Loucy (cell line): ENCODE measurements at regions not wholly inside any gene's neighbourhood (a gene's known extent, or its start where the extent isn't known, plus 50 kb on each side); places are given as distances from the start of the nearest gene placed in this dataset.

Experiments used
- H2AFZ ChIP-seq: fragments of 200-600 bp; sonication (generic); 2 replicates; pipeline ENCODE4 v1.6.0; 2016; ENCODE audit warnings: antibody characterized with exemption, mild to moderate bottlenecking, low read length, moderate library complexity
- H3F3A ChIP-seq: fragments of 200-600 bp; 2 replicates; pipeline ENCODE4 v1.6.0; 2016; ENCODE audit warnings: antibody characterized with exemption, low read depth, mild to moderate bottlenecking
- H3K27me3 ChIP-seq: fragments of 200-600 bp; sonication (generic); 2 replicates; pipeline ENCODE4 v1.6.1; 2014; ENCODE audit warnings: low read length, mild to moderate bottlenecking; ENCODE audit not compliant: insufficient read depth, poor library complexity, severe bottlenecking
- H3K36me3 ChIP-seq: fragments of 200-600 bp; sonication (generic); 2 replicates; pipeline ENCODE4 v1.6.1; 2016; ENCODE audit warnings: low read length; ENCODE audit not compliant: insufficient read depth
- H3K4me1 ChIP-seq: fragments of 200-600 bp; sonication (generic); 2 replicates; pipeline ENCODE4 v1.5.1; 2014; ENCODE audit warnings: low read length, mild to moderate bottlenecking; ENCODE audit not compliant: insufficient read depth, poor library complexity, severe bottlenecking
- H3K4me2 ChIP-seq: fragments of 200-600 bp; sonication (generic); 2 replicates; pipeline ENCODE4 v1.6.0; 2014; ENCODE audit warnings: antibody characterized with exemption, low read length, low read depth, mild to moderate bottlenecking; ENCODE audit not compliant: poor library complexity, severe bottlenecking
- H3K4me3 ChIP-seq: fragments of 200-600 bp; sonication (generic); 2 replicates; pipeline ENCODE4 v1.5.1; 2014; ENCODE audit warnings: low read length, mild to moderate bottlenecking, mixed read lengths; ENCODE audit not compliant: poor library complexity, severe bottlenecking
- H3K79me2 ChIP-seq: fragments of 200-600 bp; sonication (generic); 2 replicates; pipeline ENCODE4 v1.6.1; 2014; ENCODE audit warnings: low read length; ENCODE audit not compliant: insufficient read depth
- H3K9ac ChIP-seq: fragments of 200-600 bp; sonication (generic); 2 replicates; pipeline ENCODE4 v1.6.0; 2014; ENCODE audit warnings: mild to moderate bottlenecking, low read depth, low read length, moderate library complexity; ENCODE audit not compliant: poor library complexity, severe bottlenecking
- H3K9me2 ChIP-seq: fragments of 200-600 bp; sonication (generic); replicated peaks from 2 replicates; pipeline ENCODE4 v1.6.1; 2016; ENCODE audit warnings: low read depth, low read length, mixed read lengths
- H3K9me3 ChIP-seq: fragments of 200-600 bp; sonication (generic); 2 replicates; pipeline ENCODE4 v1.6.1; 2014; ENCODE audit warnings: mild to moderate bottlenecking, antibody characterized with exemption, low read length, low read depth; ENCODE audit not compliant: insufficient read depth
- H4K20me1 ChIP-seq: fragments of 200-600 bp; sonication (generic); 2 replicates; pipeline ENCODE4 v1.6.0; 2014; ENCODE audit warnings: antibody characterized with exemption, low read length, mild to moderate bottlenecking; ENCODE audit not compliant: insufficient read depth, poor library complexity, severe bottlenecking
- EZH2phosphoT487 ChIP-seq: fragments of 200-600 bp; IDR thresholded peaks from 2 replicates; pipeline ENCODE4 v1.6.1; 2018; ENCODE audit warnings: antibody characterized with exemption, mild to moderate bottlenecking, moderate library complexity, borderline replicate concordance
- TF ChIP-seq, protein P1 (sequence below): fragments of 200-600 bp; sonication (generic); conservative IDR thresholded peaks from 2 replicates; pipeline ENCODE4 v1.5.1; 2014; ENCODE audit warnings: mild to moderate bottlenecking, antibody characterized with exemption, low read length

DNA sequence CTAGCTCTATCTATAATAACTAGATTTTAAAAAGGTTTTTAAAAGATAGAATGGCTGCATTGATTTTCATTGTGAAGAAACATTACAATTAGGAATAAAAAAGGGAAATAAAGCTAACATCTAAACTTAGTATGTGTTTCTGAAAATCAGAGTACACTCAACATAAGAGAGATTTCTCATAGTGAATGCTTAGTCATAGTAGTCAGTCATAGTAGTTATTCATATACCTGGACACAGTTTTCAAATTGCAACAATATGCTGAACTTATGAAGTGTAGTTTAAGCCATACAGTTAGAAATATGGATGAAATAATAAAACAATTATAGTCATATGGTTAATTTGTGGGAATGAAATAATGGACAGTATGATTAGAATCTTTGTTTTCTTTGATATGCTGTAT lies 273.0 kb upstream of the CTNND2 start:
- Histone ChIP-seq H3K4me3 (no peak overlapping the region), H3K9me2 (no peaks in the 10 kb centered on the region), H3K4me2 (no peak overlapping the region), H3K9me3 (no peaks in the 10 kb centered on the region), H3K4me1 (no peaks in the 10 kb centered on the region), H3K27me3 (no peaks in the 10 kb centered on the region), H3K36me3 (no peaks in the 10 kb centered on the region), H2AFZ (no peak overlapping the region), H3K79me2 (no peaks in the 10 kb centered on the region), H3F3A (no peaks in the 10 kb centered on the region), H4K20me1 (no peaks in the 10 kb centered on the region), H3K9ac (no peak overlapping the region)
- TF ChIP-seq, protein P1, sequence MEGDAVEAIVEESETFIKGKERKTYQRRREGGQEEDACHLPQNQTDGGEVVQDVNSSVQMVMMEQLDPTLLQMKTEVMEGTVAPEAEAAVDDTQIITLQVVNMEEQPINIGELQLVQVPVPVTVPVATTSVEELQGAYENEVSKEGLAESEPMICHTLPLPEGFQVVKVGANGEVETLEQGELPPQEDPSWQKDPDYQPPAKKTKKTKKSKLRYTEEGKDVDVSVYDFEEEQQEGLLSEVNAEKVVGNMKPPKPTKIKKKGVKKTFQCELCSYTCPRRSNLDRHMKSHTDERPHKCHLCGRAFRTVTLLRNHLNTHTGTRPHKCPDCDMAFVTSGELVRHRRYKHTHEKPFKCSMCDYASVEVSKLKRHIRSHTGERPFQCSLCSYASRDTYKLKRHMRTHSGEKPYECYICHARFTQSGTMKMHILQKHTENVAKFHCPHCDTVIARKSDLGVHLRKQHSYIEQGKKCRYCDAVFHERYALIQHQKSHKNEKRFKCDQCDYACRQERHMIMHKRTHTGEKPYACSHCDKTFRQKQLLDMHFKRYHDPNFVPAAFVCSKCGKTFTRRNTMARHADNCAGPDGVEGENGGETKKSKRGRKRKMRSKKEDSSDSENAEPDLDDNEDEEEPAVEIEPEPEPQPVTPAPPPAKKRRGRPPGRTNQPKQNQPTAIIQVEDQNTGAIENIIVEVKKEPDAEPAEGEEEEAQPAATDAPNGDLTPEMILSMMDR, result no peak
- TF ChIP-seq EZH2phosphoT487, result no peak

DNA sequence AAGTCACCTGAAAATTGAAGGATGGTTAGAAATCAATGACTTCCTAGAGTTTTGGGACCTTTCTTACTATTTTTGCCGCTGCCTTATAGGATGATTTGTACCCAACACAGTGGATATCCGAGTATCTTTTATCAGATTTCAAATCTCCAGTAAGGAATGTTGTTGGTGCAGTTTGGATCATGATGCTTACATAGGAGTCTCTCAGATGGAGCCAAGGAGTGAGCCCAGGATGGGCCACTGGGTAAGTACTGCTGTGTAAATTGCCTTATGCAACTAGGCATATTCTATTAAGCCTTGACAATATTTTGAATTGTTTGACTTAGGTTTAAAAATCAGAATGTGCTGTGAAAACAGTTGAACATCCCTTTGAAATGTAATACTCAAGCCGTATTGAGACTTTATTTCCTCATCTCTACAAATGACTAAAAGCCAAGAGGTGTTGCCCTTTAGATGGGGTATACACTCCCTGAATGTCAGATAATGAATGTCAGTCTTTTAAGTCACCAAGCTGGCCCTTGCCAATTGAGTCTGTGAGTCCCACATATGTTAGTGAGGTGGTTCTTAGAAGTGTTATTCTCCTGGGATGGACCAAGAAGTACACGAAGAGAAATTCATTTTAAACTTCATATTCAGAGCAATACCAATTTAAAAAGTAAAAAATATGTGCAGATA lies 271.8 kb upstream of the CTNND2 start:
- TF ChIP-seq, protein P1, result no peak
- TF ChIP-seq EZH2phosphoT487, result no peak
- H3K4me1 ChIP-seq, result no peaks in the 10 kb centered on the region
- no peaks in the 10 kb centered on the region for H4K20me1 ChIP-seq
- no peak overlapping the region for H3K9ac ChIP-seq
- H3K79me2 ChIP-seq, result no peaks in the 10 kb centered on the region
- H3K27me3 ChIP-seq, result no peaks in the 10 kb centered on the region
- H3K4me2 ChIP-seq, result no peak overlapping the region
- no peaks in the 10 kb centered on the region for H3K9me3 ChIP-seq
- no peak overlapping the region for H2AFZ ChIP-seq
- no peak overlapping the region for H3K4me3 ChIP-seq
- no peaks in the 10 kb centered on the region for H3K9me2 ChIP-seq
- H3F3A ChIP-seq, result no peaks in the 10 kb centered on the region
- no peaks in the 10 kb centered on the region for H3K36me3 ChIP-seq

GRCh38 chr5:12174734-12175133 lies 270.5 kb upstream of the CTNND2 start:
- no peak overlapping the region for H3K4me2 ChIP-seq
- H3K36me3 ChIP-seq, result no peaks in the 10 kb centered on the region
- no peaks in the 10 kb centered on the region for H3K4me1 ChIP-seq
- no peak overlapping the region for H3K9ac ChIP-seq
- no peak overlapping the region for H2AFZ ChIP-seq
- no peaks in the 10 kb centered on the region for H3K9me3 ChIP-seq
- H3K4me3 ChIP-seq, result no peak overlapping the region
- H3K9me2 ChIP-seq, result no peaks in the 10 kb centered on the region
- H3F3A ChIP-seq, result no peaks in the 10 kb centered on the region
- no peak for TF ChIP-seq EZH2phosphoT487
- TF ChIP-seq, protein P1, result no peak
- H4K20me1 ChIP-seq, result no peaks in the 10 kb centered on the region
- no peaks in the 10 kb centered on the region for H3K79me2 ChIP-seq
- H3K27me3 ChIP-seq, result no peaks in the 10 kb centered on the region
